ENCODE measurements at regions not wholly inside any gene's neighbourhood (a gene's known extent, or its start where the extent isn't known, plus 50 kb on each side); places are given as distances from the start of the nearest gene placed in this dataset.
"Not testable (repeated sequence)": the region's sequence is repeated elsewhere in the genome, so short reads cannot be mapped to it uniquely, and the experiment has no call there.

DNA sequence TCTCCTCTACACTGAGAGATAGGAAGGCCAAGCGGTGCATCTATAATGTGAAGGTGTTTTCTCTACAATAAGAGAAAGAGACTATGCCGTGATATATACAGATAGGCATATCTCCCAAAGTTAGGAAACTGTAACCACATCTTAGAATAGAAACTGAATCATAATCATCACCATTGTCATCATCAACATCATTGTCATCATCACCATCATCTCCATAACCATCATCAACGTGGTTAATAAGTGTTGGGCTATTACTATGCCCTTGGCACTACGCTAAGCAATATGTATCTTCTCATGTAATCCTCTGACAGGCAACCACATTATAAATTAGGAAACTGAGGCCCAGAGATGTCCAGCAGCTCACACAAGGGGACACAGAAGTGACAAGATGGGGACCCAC lies 369.9 kb downstream of the ANAPC1 start:
- not testable (repeated sequence) for DNase-seq

- not testable (repeated sequence) for DNase-seq
Measured at GRCh38 chr2:111517050-111517720, 366.8 kb downstream of the ANAPC1 start.

GRCh38 chr2:111517721-111518053 lies 366.3 kb downstream of the ANAPC1 start:
- DNase-seq = not testable (repeated sequence)

- DNase-seq = no peak
Measured at GRCh38 chr2:111519071-111519470, 364.9 kb downstream of the ANAPC1 start.

DNA sequence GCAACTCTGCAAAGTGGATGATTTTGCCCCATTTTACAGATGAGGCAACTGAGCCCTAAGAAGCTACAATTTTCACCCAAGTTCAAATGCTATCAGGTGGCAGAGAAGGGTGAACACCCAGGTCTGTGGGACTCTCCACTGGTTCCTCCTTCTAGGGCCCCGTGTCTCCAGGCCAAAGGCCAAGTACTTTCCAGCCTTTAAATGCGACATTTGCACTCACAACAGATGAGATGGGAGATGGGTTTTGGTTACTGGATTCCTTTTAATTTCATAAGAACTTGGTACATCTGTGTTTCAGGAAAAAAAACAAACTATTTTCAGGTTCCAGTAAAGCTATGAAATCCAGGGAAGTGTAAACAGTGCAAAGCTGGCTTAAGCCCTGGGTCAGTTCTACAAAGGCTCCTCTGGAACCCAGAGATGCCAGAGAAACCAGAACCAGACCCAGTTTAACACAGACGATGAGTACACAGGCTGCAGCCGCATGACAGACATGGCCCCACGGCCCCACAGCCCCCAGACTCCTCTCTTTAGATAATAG lies 361.7 kb downstream of the ANAPC1 start:
- DNase-seq = no peak

DNA sequence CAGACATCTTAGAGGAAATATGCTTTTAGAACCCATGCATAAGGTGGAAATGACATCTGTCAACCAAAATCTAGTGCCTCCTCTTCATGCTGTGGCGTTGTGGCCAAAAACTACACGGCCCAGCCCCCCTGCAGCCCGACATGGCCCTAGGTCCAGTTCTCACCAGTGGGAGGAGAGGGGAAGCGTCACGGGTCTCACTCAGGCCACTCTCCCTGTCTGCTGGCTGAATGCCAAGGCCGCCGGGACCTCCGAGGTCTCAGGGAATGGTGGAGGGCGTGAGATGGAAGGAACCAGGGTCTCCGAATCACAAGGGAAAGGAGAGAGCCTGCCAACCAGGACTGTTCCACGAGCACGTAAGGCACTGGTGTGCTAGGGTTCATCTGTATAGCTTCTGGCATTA lies 361.0 kb downstream of the ANAPC1 start:
- no peak for DNase-seq

DNA sequence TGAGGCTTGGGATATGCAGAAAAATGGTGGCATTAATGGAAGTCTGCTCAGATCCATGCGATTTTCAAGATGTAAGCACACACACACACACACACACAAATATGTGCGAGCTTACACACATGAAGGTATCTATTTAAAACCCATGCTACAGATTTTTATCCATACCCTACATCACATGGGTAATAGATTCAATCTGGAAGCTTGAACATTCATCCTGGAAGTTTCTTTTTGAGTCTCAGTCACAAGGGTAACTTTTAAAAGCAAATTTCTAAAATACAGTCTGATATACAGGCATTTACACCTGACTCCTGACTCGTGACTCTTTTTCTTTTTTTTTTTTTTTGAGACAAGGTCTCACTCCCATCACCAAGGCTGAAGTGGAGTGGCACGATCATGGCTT lies 359.0 kb downstream of the ANAPC1 start:
- DNase-seq = not testable (repeated sequence)

GRCh38 chr2:111526041-111526639 lies 357.9 kb downstream of the ANAPC1 start:
- not testable (repeated sequence) for DNase-seq

DNA sequence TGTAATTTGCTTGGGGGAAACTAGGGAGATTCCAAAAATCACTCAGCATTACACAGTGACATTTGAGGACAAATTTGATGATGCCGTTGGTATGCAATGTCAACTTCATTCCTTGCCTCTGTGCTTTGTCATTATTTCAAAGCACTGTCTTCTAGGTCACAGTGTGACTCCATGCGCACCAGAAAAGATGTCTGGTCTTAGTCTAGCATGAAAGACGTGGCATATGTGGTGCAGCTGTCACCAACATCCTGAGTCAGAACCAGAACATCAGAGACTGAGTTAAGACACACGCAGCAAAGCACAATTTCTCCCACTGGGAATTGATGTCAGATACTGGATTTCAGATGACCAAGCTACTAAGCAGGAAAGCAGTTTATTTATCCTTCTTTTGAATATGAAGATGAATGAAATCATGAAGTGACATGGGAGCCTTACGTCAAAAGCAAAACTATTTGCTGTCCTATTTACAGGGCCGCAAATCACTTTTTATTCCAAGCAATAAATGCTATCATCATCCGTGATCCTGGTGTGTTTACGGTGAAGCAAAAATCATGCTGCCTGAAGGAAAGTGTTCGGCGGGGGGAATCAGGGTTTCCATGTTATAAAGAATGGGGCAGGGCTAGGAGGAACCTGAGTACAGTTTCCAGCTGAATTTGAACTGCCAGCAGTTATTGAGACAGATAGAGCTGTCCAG lies 356.1 kb downstream of the ANAPC1 start:
- DNase-seq = not testable (repeated sequence)

DNA sequence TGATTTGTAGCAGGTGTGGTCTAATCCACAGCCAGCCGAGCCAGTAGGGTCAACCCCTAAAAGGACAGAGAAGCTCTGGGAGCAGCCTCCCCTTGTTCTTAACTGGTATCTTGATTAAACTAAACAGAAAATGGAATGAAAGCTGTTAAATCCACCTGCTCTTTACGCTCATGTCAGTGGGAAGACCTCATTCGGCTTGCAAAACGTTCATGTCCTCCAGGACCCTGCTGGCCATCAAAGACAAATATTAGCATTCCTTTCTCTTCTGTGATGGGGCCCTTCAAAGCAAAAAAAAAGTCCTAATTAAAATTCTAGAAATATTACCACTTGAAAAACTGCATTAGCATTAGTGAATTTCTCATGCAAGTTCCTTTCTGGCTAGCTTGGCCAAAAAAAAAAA lies 355.0 kb downstream of the ANAPC1 start:
- DNase-seq = not testable (repeated sequence)

GRCh38 chr2:111530239-111530965 lies 353.6 kb downstream of the ANAPC1 start:
- DNase-seq = not testable (repeated sequence)

DNA sequence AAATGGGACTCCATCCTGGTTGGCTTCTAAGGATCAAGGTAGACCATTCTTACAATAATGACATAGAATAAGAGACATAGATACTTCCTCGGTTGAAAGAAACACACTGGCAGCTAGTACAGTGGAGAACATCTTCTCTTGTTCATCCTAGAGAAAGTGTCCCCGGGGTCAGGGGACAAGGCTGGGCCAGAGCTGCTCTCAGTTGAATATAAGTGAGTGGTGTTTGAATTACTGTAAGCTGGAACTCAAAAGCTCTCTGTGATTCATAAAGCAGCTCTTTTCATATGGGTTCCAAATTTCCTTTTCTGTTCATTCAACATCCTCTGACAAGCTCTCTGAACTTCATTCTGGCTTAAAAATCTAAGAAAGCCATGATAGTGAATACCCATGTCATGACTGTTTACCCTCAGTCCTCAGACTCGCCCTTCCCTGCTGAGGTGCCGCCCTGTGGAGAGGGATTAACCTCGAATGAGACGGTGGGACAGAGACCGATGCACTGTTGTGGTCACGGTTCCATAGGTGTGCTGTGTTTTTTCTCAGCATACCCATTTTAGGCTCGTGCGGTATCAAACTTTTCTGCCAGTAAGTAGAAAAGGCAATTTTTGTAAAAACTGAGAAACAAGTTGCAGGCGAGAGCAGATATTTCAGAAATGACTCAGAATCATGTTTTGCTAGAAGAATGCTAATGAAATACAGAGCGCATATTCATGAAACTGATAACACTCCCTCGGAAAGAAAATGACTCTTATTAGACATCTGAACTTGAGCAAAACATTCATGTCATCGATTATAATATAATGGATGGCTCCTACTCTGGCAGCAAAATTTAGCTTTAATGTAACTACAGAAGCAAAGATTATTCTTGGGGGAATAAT lies 351.1 kb downstream of the ANAPC1 start:
- not testable (repeated sequence) for DNase-seq

DNA sequence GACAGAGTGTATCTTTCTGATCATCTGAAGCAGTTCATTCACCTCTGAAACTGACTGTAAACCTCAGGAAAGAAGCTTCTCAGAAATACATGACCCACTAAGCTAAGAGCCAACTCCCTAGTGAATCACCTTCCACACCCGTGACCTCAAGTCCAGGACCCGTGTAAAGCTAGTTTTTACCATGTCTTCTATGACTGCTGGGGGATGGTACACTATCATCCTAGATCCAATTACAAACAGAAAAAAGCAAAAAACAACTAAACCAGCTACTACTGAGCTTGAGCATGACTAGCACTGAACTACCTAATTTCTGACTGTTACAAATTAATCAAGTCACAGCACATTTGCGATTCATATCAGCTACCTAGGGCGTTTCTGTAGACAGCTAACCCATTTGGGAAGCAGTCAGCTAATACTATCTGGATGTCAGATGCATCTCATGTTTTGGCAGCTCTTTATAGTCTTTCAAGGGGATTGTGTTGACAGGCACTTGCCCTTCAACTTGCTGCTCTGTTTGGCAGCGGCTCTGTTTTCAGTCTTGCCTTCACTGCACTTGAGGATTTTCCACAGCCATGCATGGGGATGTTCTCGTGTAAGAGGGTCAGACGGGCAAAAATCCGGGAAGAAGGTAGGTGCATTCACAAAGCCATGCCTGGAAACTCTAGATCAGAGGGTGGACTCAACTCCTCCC lies 350.3 kb downstream of the ANAPC1 start:
- DNase-seq = peak; percentile 29

DNA sequence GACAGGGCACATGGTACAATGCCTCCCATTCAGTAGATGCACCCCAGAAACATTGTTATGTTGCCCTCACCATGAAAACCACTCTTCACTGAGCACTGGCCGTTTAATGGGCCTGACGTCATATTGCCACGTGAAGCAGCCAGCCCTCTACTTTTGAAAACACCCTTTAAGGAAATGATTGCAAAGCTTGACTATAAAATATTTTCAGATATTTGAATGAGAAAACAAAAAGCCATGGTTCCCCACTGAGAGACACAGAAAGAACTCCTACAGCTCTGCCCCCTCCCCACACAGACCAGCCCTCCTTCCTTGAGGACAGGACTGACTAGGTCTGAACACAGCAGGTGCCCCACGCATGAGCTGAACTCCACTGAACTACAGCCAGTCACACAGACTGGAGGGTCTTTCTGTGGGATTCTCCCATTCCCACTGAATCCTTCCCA lies 349.1 kb downstream of the ANAPC1 start:
- peak; percentile 32 for DNase-seq

DNA sequence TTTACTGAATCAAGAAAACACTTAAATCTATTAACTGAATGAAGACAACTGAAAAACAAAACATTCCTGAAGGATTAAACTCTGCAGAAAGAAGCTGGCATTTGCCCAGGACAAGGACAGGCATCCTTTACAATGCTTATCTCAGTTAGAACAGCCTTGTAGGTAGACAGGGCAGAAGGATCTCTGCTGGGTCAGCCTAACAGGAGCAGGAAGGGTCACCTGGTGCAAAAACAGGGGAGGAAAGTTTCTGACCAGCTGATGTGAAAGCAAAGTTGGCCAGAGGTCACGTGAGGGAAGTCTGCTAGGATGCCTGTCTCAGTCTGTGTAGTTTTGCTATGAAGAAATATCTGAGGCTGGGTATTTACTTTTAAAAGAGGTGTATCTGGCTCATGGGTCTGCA lies 348.6 kb downstream of the ANAPC1 start:
- peak; percentile 40 for DNase-seq

DNA sequence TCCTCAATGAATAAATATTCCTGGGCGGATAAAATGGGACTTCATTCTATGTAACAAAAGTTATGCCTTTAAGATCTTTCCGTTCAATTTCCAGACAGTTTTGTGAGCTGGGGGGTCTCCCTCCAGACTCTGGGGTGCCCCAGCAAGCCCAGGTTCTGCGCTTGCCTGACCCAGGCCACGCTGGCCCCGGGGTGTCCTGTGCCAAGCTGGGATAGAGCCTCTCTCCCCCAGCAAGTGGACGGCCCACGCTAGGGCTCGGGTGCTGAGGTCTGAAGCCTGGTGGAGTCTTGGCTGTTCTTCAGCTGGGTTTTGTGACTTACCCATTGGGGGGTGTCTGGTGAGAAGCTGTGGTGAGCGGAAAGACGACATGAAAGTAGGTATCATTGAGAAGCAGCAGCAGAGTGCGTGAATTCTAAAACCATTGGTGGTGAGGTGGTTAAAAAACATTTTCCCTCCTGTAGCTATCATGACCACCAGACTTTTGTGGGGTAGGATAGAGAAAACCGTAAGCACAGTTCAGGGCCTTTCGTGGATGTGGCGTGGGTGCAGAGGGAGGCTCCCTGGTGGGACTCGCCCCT lies 346.8 kb downstream of the ANAPC1 start:
- DNase-seq = no peak

DNA sequence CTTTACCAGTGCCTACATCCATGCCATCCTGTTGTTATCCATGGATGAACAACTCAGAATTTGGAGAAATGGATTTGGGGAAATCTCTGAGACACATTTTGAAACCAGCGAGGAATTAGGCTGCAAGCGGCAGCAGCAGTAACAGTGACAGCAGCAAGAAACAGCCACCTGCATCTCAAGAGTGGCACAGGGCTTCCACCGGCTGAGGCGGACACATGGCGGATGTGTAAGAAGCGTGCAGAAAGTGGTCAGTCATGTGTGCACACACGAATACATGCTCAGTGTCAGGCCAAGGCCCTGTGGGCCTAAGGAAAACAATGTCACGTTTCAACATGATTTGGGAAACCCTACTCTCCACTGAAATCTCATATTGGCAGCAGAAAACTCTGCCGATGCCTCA lies 344.0 kb downstream of the ANAPC1 start:
- DNase-seq = not testable (repeated sequence)

GRCh38 chr2:111542120-111542774 lies 341.7 kb downstream of the ANAPC1 start:
- not testable (repeated sequence) for DNase-seq

DNA sequence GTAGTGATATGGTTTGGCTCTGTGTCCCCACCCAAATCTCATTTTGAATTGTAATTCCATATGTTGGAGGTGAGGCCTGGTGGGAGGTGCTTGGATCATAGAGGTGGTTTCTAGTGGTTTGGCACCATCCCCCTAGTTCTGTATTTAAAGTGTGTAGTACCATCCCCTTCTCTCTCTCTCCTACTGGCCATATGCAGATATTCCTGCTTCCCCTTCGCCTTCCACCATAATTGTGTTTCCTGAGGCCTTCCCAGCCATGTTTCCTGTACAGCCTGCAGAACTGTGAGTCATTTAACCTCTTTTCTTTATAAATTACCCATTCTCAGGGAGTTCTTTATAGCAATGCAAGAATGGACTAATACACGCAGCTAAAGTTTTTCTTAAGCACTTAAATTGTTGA lies 340.0 kb downstream of the ANAPC1 start:
- DNase-seq = not testable (repeated sequence)

DNA sequence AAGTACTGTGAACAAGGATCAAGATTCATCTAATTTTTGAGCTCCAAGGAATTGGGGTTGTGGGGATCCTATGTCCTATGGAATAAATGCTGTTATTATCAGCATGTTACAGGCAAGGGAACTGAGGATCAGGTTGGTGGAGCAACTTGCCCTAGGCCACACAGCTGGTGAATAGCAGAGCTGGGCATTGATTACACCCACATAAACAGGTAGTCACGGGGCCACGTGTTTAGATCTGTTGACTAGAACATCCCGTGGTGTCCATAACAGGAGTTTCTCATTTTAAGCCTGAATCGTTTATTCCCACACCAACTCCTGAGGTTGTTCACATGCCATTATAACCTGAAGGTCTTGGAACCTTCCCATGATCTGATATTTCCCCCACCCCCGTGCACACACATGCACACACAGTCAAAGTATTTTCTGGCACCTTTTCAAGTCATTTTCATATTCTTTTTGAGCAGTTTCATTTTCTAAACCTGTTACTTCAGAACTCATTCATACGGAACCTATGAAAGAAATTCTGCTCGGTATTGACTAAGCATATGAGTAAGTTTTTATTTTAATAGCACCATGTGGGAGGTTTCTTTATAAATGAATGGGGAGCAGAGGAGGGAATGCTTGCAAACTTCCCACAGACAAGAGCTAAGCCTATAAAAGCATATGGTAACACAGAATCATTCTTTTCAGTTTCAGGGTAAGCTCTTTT lies 338.1 kb downstream of the ANAPC1 start:
- not testable (repeated sequence) for DNase-seq
